ENCODE measurements at regions not wholly inside any gene's neighbourhood (a gene's known extent, or its start where the extent isn't known, plus 50 kb on each side); places are given as distances from the start of the nearest gene placed in this dataset.

DNA sequence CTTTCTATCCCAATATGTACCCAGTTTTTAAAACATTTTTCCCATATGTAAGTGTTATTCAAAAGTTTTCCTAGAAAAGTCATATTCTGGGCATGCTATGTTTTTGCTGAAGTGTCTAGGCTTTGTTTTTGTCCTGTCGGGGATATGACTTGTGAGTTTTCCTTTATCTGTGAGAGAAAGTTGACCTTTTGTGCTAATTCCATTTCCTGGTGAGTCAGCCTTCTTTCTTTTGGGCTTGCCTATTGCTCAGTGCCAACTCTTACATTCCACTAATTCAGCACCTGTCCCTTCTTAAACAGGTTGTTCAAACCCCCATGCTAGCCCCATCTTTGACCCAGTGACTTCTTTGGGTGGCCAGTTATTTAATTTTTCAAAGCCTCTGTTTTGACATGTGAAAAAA lies 146.2 kb downstream of the AHR start:
- H3K9me2 ChIP-seq (ENCODE audit: insufficient read depth): no peaks in the 10 kb centered on the region
- H3K79me2 ChIP-seq (ENCODE audit: low read depth): no peaks in the 10 kb centered on the region
- no peaks in the 10 kb centered on the region for H3K27me3 ChIP-seq (ENCODE audit: insufficient read depth, low read depth)
- H3K36me3 ChIP-seq (ENCODE audit: low read depth): peaks cover 14% of the 10 kb centered on the region; the same call in 1 of the 2 replicates
- peaks cover 51% of the 10 kb centered on the region for H3K9me3 ChIP-seq (ENCODE audit: insufficient read depth, low read depth)
- no peaks in the 10 kb centered on the region for H4K20me1 ChIP-seq (ENCODE audit: insufficient read depth)
- peaks cover 30% of the 10 kb centered on the region for H3K4me1 ChIP-seq (replicated peaks; ENCODE audit: insufficient read depth)
- TF ChIP-seq, protein P1, sequence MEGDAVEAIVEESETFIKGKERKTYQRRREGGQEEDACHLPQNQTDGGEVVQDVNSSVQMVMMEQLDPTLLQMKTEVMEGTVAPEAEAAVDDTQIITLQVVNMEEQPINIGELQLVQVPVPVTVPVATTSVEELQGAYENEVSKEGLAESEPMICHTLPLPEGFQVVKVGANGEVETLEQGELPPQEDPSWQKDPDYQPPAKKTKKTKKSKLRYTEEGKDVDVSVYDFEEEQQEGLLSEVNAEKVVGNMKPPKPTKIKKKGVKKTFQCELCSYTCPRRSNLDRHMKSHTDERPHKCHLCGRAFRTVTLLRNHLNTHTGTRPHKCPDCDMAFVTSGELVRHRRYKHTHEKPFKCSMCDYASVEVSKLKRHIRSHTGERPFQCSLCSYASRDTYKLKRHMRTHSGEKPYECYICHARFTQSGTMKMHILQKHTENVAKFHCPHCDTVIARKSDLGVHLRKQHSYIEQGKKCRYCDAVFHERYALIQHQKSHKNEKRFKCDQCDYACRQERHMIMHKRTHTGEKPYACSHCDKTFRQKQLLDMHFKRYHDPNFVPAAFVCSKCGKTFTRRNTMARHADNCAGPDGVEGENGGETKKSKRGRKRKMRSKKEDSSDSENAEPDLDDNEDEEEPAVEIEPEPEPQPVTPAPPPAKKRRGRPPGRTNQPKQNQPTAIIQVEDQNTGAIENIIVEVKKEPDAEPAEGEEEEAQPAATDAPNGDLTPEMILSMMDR (conservative IDR thresholded peaks at IDR 0.05): no peak
- no peak for TF ChIP-seq EZH2 (IDR thresholded peaks at IDR 0.05; ENCODE audit: low read depth)
- DNase-seq: peak; percentile 34 to 81
- H3F3A ChIP-seq (ENCODE audit: insufficient read depth, low read depth): peaks cover 22% of the 10 kb centered on the region
- peak overlapping the region; percentile 37 for H3K4me2 ChIP-seq
- H3K4me3 ChIP-seq: no peak overlapping the region
- intact Hi-C loops (cut with micrococcal nuclease; ENCODE audit: unreplicated experiment): loop anchor here (5.0 to 10.0 kb wide), 3 partner anchors 72 to 460 kb away; no protein-coding TSS in a partner anchor
- no peak overlapping the region for H2AFZ ChIP-seq
- peak overlapping the region; percentile 51 for H3K27ac ChIP-seq
- no TSS peak for BruUV-seq (replicated peaks)
- ChIA-PET CTCF (no interaction called here), POLR2A (ENCODE audit: unreplicated experiment) (no interaction called here)

DNA sequence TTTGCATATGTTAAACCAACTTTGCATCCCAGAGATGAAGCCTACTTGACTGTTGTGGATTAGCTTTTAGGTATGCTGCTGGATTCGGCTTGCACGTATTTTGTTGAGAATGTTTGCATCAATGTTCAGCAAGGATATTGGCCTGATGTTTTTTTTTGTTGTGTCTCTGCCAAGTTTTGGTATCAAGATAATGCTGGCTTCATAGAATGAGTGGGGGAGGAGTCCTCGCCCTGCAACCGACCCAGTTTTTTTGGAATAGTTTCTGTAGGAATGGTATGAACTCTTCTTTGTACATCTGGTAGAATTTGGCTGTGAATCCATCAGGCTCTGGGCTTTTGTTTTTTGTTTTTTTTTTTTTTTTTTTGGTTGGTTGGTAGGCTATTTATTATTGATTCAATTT lies 147.9 kb downstream of the AHR start:
- Histone ChIP-seq H3K27me3 (ENCODE audit: insufficient read depth, low read depth) (no peaks in the 10 kb centered on the region), H3K36me3 (ENCODE audit: low read depth) (peaks cover 14% of the 10 kb centered on the region; the same call in 1 of the 2 replicates), H3K9me3 (ENCODE audit: insufficient read depth, low read depth) (peaks cover 39% of the 10 kb centered on the region), H3K4me1 (replicated peaks; ENCODE audit: insufficient read depth) (peaks cover 30% of the 10 kb centered on the region), H3K4me3 (no peak overlapping the region), H4K20me1 (ENCODE audit: insufficient read depth) (no peaks in the 10 kb centered on the region), H3K9me2 (ENCODE audit: insufficient read depth) (no peaks in the 10 kb centered on the region), H2AFZ (no peak overlapping the region), H3K27ac (no peak overlapping the region), H3F3A (ENCODE audit: insufficient read depth, low read depth) (peaks cover 22% of the 10 kb centered on the region), H3K4me2 (no peak overlapping the region), H3K79me2 (ENCODE audit: low read depth) (no peaks in the 10 kb centered on the region)
- intact Hi-C loops (cut with micrococcal nuclease; ENCODE audit: unreplicated experiment): loop anchor here (10.0 kb wide), 2 partner anchors 142 to 462 kb away; no protein-coding TSS in a partner anchor
- no peak for DNase-seq
- no peak for TF ChIP-seq EZH2 (IDR thresholded peaks at IDR 0.05; ENCODE audit: low read depth)
- TF ChIP-seq, protein P1 (conservative IDR thresholded peaks at IDR 0.05): no peak
- ChIA-PET POLR2A (ENCODE audit: unreplicated experiment) (no interaction called here), CTCF (interaction anchor here (0.6 kb wide), 1 partner anchor 67 kb away, joined by 5 read pairs; no protein-coding TSS in a partner anchor)
- no TSS peak for BruUV-seq (replicated peaks)

DNA sequence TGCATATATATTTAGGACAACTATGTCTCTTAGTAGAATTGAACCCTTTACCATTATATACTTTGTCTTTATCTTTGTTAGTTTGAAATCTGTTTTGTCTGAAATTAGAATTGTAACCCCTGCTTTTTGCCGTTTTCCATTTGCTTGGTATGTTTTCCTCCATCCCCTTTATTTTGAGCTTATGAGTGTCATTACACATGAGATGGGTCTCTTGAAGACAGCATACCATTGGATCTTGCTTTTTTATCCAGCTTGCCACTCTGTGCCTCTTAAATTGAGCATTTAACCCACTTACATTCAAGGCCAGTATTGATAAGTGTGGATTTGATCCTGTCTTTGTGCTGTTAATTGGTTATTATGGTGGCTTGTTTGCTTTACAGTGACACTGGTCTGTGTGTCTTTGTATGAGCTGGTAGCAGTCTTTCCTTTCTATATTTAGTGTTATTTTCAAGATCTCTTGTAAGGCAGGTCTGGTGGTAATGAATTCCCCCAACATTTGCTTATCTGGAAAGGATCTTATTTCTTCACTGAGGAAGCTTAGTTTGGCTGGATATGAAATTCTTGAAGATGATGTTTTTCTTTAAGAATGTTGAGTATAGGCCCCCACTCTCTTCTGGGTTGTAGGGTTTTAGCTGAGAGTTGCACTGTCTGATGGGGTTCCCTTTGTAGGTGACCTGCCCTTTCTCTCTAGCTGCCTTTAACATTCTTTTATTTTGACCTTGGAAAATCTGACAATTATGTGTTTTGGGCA lies 149.5 kb downstream of the AHR start:
- peak in 1 of 2 experiments; percentile 44 for DNase-seq
- Histone ChIP-seq H3K27me3 (ENCODE audit: insufficient read depth, low read depth) (no peaks in the 10 kb centered on the region), H2AFZ (no peak overlapping the region), H3K36me3 (ENCODE audit: low read depth) (peaks cover 14% of the 10 kb centered on the region; the same call in 1 of the 2 replicates), H3K9me3 (ENCODE audit: insufficient read depth, low read depth) (peaks cover 39% of the 10 kb centered on the region), H3K27ac (0 out of 2 replicates have a peak overlapping the region, but pooled peaks have one; percentile 14), H3K4me1 (replicated peaks; ENCODE audit: insufficient read depth) (peaks cover 30% of the 10 kb centered on the region), H3K9me2 (ENCODE audit: insufficient read depth) (no peaks in the 10 kb centered on the region), H3K4me3 (0 out of 2 replicates have a peak overlapping the region, but pooled peaks have one; percentile 0), H3K79me2 (ENCODE audit: low read depth) (no peaks in the 10 kb centered on the region), H4K20me1 (ENCODE audit: insufficient read depth) (no peaks in the 10 kb centered on the region), H3K4me2 (peak overlapping the region; percentile 3; the same call in 1 of the 2 replicates), H3F3A (ENCODE audit: insufficient read depth, low read depth) (peaks cover 22% of the 10 kb centered on the region)
- intact Hi-C loops (cut with micrococcal nuclease; ENCODE audit: unreplicated experiment): loop anchor here (10.0 kb wide), 2 partner anchors 143 to 463 kb away; no protein-coding TSS in a partner anchor
- no TSS peak for BruUV-seq (replicated peaks)
- ChIA-PET CTCF (no interaction called here), POLR2A (ENCODE audit: unreplicated experiment) (interaction anchor here (0.6 kb wide), 1 partner anchor 177 kb away, joined by 3 read pairs; no protein-coding TSS in a partner anchor)
- TF ChIP-seq EZH2 (IDR thresholded peaks at IDR 0.05; ENCODE audit: low read depth): no peak
- TF ChIP-seq, protein P1 (conservative IDR thresholded peaks at IDR 0.05): no peak

Measured in PC-9 (cell line).